Skeletal muscle cell (primary cell): ENCODE measurements at regions not wholly inside any gene's neighbourhood (a gene's known extent, or its start where the extent isn't known, plus 50 kb on each side); places are given as distances from the start of the nearest gene placed in this dataset.
A peak's percentile ranks its signal among the peaks of the same experiment; 100 is the strongest.

Experiments
- DNase-seq: peaks from one replicate; pipeline ENCODE4 v3.0.0-alpha.2; 2010; ENCODE audit warnings: low read depth
- H3K4me3 ChIP-seq: 2 replicates; pipeline ENCODE4 v1.5.1; 2011; ENCODE audit warnings: low read depth, mild to moderate bottlenecking, control low read depth, low read length, moderate library complexity

GRCh38 chr12:44961887-44962286, 85.8 kb upstream of the NELL2 start:
- H3K4me3 ChIP-seq: no peak overlapping the region
- no peak for DNase-seq

DNA sequence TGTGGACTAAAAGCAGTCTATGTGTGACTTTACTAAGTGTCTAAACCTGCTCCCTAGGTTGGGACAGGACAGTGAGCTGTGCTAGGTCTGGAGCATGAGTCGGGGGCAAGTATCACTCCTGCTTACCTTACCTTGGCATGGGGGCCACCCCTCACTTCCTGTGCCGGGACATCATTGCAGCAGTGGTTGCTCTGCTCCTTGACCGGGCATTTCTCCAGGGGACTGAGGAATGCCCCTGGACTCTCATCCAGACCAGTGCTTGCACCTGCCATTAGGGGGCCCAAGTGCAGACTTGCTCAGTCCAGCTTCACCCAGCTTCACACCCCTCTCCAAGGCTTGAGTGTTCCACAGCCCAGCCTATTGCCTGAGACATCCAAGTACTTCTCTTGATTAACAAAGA, 84.7 kb upstream of the NELL2 start:
- H3K4me3 ChIP-seq: no peak overlapping the region
- DNase-seq: no peak

DNA sequence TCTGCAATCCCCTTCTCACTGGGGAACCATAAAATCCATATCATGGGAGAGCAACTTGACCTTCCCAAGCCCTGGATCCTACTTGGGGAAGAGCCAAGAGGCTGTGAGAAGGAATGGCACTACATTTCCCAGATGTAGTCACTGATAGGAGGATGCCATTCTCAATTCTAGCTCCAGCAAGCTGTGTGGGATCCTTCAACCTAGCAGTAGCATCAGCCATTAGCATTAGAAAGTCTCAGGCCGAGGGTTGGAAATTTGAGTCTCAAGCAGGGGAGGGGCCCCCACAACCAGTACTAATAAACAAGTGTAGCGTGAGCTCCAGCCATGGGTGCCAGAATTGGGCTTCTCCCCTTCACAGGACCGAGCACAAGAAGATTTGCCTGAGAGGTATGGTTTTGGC, 84.3 kb upstream of the NELL2 start:
- no peak for DNase-seq
- H3K4me3 ChIP-seq: no peak overlapping the region

GRCh38 chr12:44947163-44947562, 71.0 kb upstream of the NELL2 start:
- no peak for DNase-seq
- H3K4me3 ChIP-seq: no peak overlapping the region

- no peak for DNase-seq
- no peak overlapping the region for H3K4me3 ChIP-seq
Measured at GRCh38 chr12:44942714-44943113, 66.6 kb upstream of the NELL2 start.

DNA sequence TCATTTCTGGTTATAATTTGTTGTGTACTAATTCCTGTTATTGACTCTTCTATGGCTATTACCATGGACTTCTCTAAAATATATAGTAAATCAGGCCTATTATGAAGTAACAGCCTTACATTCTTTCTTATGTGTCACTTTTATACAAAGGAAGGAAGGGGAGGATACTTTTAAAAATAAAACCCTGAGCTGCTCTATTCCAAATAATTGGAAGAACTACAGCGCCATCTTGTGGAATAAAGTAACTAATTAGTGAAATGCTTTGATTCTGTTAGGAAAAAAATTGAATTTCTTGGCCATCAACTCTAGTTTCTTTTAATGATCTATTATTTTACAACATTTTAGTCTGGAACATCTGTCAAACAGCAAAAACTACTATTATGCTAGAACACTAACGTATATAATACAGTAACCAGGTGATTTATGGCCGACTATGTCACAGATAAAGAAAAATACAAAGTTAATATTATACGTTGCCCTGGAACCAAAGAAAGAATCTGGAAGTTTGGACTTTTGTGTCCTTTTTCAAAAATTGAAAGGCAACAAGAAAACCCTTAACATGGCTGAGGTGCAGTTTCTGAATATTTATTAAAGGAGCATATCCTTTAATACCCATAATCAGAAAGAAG, 55.0 kb upstream of the NELL2 start:
- DNase-seq: peak; percentile 17
- no peak overlapping the region for H3K4me3 ChIP-seq

GRCh38 chr12:44929236-44929885, 53.2 kb upstream of the NELL2 start:
- DNase-seq: no peak

More at GRCh38 chr12:44929236-44929885, 53.2 kb upstream of the NELL2 start:
- H3K4me3 ChIP-seq: no peak overlapping the region
